ENCODE measurements at regions not wholly inside any gene's neighbourhood (a gene's known extent, or its start where the extent isn't known, plus 50 kb on each side); places are given as distances from the start of the nearest gene placed in this dataset.

DNA sequence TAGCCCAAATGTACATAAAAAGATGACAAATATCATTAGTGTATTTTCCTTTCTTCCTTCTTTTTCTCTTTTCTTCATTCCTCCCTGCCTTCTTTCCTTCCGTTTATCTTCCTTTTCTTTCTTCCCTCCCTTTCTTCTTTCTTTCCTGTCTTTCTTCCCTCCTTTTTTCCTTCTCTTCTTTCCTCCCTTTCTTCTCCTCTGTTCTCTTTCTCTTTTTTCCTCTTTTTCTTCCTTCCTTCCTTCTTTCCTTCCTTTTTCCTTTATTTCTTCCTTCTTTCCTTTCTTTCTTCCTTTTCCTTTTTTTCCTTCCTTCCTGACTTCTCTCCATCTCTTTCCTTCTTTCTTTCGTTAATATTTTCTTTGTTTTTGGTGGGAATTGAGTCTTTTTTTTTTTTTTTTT, 256.9 kb upstream of the CNTNAP5 start:
- Histone ChIP-seq H3K27me3 (ENCODE audit: insufficient read depth, low read length, poor library complexity) (no peaks in the 10 kb centered on the region), H3K36me3 (ENCODE audit: insufficient read depth, low read length) (no peaks in the 10 kb centered on the region), H3K4me1 (ENCODE audit: insufficient read depth, low read length) (no peaks in the 10 kb centered on the region), H3K9ac (ENCODE audit: low read depth, low read length) (no peak overlapping the region), H2AFZ (ENCODE audit: low read depth, low read length) (no peak overlapping the region), H3K27ac (ENCODE audit: low read length) (no peak overlapping the region), H3K4me3 (ENCODE audit: low read depth in 1 of 2, low read length in 2 of 2) (no peak overlapping the region), H3K9me3 (ENCODE audit: insufficient read depth, low read length, severe bottlenecking) (peaks cover 2% of the 10 kb centered on the region), H3K79me2 (ENCODE audit: insufficient read depth, low read length) (no peaks in the 10 kb centered on the region), H4K20me1 (ENCODE audit: insufficient read depth, low read length) (no peaks in the 10 kb centered on the region), H3K4me2 (ENCODE audit: insufficient read depth, low read length) (no peak overlapping the region)
- TF ChIP-seq CTCF (IDR thresholded peaks at IDR 0.05; ENCODE audit: borderline replicate concordance, extremely low read depth, low read length, poor library complexity, severe bottlenecking), result no peak
- no peak for TF ChIP-seq EZH2 (IDR thresholded peaks at IDR 0.05; ENCODE audit: borderline replicate concordance, low read depth, low read length, severe bottlenecking)
- no peak for ATAC-seq (ENCODE audit: insufficient read depth, low read depth)
- DNase-seq, result no peak

- Histone ChIP-seq H3K27ac (ENCODE audit: low read length) (no peak overlapping the region), H3K4me1 (ENCODE audit: insufficient read depth, low read length) (no peaks in the 10 kb centered on the region), H3K9ac (ENCODE audit: low read depth, low read length) (no peak overlapping the region), H3K79me2 (ENCODE audit: insufficient read depth, low read length) (no peaks in the 10 kb centered on the region), H3K4me2 (ENCODE audit: insufficient read depth, low read length) (no peak overlapping the region), H2AFZ (ENCODE audit: low read depth, low read length) (no peak overlapping the region), H3K27me3 (ENCODE audit: insufficient read depth, low read length, poor library complexity) (no peaks in the 10 kb centered on the region), H3K4me3 (ENCODE audit: low read depth in 1 of 2, low read length in 2 of 2) (no peak overlapping the region), H4K20me1 (ENCODE audit: insufficient read depth, low read length) (no peaks in the 10 kb centered on the region), H3K36me3 (ENCODE audit: insufficient read depth, low read length) (no peaks in the 10 kb centered on the region), H3K9me3 (ENCODE audit: insufficient read depth, low read length, severe bottlenecking) (peaks cover 2% of the 10 kb centered on the region)
- no peak for ATAC-seq (ENCODE audit: insufficient read depth, low read depth)
- no peak for DNase-seq
- TF ChIP-seq CTCF (IDR thresholded peaks at IDR 0.05; ENCODE audit: borderline replicate concordance, extremely low read depth, low read length, poor library complexity, severe bottlenecking), result no peak
- no peak for TF ChIP-seq EZH2 (IDR thresholded peaks at IDR 0.05; ENCODE audit: borderline replicate concordance, low read depth, low read length, severe bottlenecking)
These were observed 256.1 kb upstream of the CNTNAP5 start for GRCh38 chr2:123769001-123769400.

DNA sequence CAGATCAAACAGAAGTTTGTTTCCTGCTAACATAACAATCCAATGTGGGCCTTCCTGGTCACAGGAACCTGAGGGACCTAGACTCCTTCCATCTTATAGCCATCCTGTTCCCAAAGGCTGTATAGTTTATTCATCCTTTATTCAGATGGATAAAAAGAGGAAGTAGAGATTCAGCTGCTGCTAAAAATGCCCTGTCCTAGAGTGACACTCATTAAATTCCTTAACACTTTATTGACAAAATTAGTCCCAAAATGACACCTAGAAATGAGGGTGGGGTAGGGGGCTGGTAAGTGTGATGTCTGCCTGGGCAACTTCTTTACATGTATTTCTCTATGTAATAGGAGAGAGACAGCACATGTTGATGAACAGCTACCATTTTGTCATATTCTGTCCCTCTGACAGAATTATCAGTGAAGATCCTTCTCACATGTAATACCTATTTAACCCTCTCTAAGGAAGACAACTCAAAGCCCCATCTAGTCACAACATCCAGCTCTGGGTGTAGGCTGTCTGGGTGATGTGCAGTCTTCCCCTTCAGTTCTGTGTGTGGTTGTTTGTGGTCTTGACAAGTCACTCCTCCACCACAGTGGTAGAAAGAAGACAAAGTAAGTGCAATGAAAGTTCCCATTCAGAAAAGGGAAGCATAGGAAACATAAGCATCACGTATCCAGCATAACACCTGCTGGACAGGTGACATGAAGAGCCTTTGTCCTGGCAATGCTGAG, 253.9 kb upstream of the CNTNAP5 start:
- Histone ChIP-seq H3K4me1 (ENCODE audit: insufficient read depth, low read length) (no peaks in the 10 kb centered on the region), H3K9ac (ENCODE audit: low read depth, low read length) (no peak overlapping the region), H3K27ac (ENCODE audit: low read length) (no peak overlapping the region), H3K4me2 (ENCODE audit: insufficient read depth, low read length) (no peak overlapping the region), H3K36me3 (ENCODE audit: insufficient read depth, low read length) (no peaks in the 10 kb centered on the region), H4K20me1 (ENCODE audit: insufficient read depth, low read length) (no peaks in the 10 kb centered on the region), H3K27me3 (ENCODE audit: insufficient read depth, low read length, poor library complexity) (no peaks in the 10 kb centered on the region), H3K9me3 (ENCODE audit: insufficient read depth, low read length, severe bottlenecking) (peaks cover 2% of the 10 kb centered on the region), H3K79me2 (ENCODE audit: insufficient read depth, low read length) (no peaks in the 10 kb centered on the region), H2AFZ (ENCODE audit: low read depth, low read length) (no peak overlapping the region), H3K4me3 (ENCODE audit: low read depth in 1 of 2, low read length in 2 of 2) (no peak overlapping the region)
- no peak for DNase-seq
- TF ChIP-seq EZH2 (IDR thresholded peaks at IDR 0.05; ENCODE audit: borderline replicate concordance, low read depth, low read length, severe bottlenecking), result no peak
- TF ChIP-seq CTCF (IDR thresholded peaks at IDR 0.05; ENCODE audit: borderline replicate concordance, extremely low read depth, low read length, poor library complexity, severe bottlenecking), result no peak
- ATAC-seq (ENCODE audit: insufficient read depth, low read depth), result no peak

Data from DND-41 (cell line).